Bronchial epithelial cell (primary cell): ENCODE measurements at regions not wholly inside any gene's neighbourhood (a gene's known extent, or its start where the extent isn't known, plus 50 kb on each side); places are given as distances from the start of the nearest gene placed in this dataset.

Source experiments
- DNase-seq: peaks from one replicate; pipeline ENCODE4 v3.0.0-alpha.2; 2010; ENCODE audit warnings: low read depth
- FAIRE-seq: peaks from 2 replicates; lab custom pipeline; 2011; peaks lifted over from hg19 to GRCh38; lab: Jason Lieb, UNC
- H3K27me3 ChIP-seq: 2 replicates; pipeline ENCODE4 v1.5.1; 2011; ENCODE audit warnings: low read length; ENCODE audit not compliant: control insufficient read depth, insufficient read depth
- H3K36me3 ChIP-seq: 2 replicates; pipeline ENCODE4 v1.5.1; 2011; ENCODE audit warnings: low read length; ENCODE audit not compliant: control insufficient read depth, insufficient read depth
- H3K4me3 ChIP-seq: 2 replicates; pipeline ENCODE4 v1.5.1; 2011; ENCODE audit warnings: mild to moderate bottlenecking, low read depth, low read length, control low read depth
- TF ChIP-seq, protein P1 (sequence below): IDR thresholded peaks from 2 replicates; pipeline ENCODE4 v1.5.1; 2011; ENCODE audit warnings: mild to moderate bottlenecking, moderate library complexity, low read length, control low read depth, inconsistent platforms; ENCODE audit not compliant: insufficient read depth, severe bottlenecking

DNA sequence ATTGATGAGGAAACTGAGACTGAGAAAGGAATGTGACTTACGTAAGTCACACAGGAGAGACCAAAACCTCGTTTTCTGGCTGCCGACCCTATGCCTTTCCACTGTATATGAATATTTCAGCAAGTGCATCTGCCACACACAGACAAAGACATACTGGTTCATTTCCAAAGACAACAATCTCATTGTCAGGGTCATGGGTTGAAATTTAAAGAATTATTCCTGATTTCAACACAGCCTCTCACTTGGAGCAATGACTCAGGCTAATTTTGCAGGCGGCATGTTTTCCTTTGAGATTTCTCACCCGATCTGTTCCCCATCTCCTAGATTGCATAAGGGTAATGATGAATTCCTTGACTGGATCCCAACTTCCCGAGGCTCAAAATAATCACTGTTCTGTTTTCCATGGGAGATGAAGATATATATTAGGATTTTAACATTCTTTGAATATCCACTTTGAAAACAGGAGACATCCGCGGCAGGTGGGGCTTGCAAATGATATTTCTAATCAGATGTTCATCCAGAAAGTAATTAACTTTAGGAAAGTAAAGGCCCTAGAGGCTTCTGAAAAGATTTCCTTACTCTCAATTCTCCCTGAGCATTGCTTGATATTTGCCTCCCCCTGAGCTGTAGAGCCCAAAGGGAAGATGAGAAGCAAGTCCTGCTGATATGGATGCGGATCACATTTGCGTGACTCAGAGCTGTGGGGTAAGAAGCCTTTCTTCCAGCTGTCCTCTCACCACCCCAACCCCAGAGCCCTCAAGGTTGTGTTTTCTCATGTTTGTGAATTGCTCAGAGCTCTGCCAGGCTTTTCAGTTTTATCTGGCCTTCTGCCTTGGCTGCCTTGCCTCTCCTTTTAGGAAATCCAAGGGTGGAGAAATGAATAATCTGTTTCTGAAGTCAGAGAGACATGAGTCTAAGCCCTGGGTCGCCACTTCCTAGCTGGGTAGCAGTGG is 361.1 kb upstream of the BOD1L1 start:
- no peaks in the 10 kb centered on the region for H3K27me3 ChIP-seq
- peak; percentile 88 for FAIRE-seq
- peak; percentile 27 for DNase-seq
- TF ChIP-seq, protein P1, sequence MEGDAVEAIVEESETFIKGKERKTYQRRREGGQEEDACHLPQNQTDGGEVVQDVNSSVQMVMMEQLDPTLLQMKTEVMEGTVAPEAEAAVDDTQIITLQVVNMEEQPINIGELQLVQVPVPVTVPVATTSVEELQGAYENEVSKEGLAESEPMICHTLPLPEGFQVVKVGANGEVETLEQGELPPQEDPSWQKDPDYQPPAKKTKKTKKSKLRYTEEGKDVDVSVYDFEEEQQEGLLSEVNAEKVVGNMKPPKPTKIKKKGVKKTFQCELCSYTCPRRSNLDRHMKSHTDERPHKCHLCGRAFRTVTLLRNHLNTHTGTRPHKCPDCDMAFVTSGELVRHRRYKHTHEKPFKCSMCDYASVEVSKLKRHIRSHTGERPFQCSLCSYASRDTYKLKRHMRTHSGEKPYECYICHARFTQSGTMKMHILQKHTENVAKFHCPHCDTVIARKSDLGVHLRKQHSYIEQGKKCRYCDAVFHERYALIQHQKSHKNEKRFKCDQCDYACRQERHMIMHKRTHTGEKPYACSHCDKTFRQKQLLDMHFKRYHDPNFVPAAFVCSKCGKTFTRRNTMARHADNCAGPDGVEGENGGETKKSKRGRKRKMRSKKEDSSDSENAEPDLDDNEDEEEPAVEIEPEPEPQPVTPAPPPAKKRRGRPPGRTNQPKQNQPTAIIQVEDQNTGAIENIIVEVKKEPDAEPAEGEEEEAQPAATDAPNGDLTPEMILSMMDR, result no peak
- H3K4me3 ChIP-seq, result no peak overlapping the region
- no peaks in the 10 kb centered on the region for H3K36me3 ChIP-seq

DNA sequence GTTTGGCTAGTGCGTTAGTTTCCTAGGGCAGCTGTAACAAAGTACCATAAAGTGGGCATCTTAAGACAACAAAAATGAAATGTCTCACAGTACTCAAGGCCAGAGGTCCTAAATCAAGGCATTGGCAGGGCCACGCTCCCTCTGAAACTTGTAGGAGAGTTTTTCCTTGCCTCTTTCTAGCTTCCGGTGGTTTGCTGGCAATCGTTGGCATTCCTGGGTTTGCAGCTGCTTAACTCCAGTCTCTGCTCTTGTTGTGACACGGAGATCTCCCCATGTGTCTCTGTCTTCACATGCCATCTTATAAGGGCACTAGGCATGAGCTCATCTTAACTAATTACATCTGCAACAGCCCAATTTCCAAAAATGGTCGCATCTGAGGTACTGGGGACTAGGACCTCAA is 362.0 kb upstream of the BOD1L1 start:
- no peak for DNase-seq
- no peaks in the 10 kb centered on the region for H3K27me3 ChIP-seq
- H3K36me3 ChIP-seq, result no peaks in the 10 kb centered on the region
- no peak for FAIRE-seq
- no peak overlapping the region for H3K4me3 ChIP-seq
- TF ChIP-seq, protein P1, result no peak

DNA sequence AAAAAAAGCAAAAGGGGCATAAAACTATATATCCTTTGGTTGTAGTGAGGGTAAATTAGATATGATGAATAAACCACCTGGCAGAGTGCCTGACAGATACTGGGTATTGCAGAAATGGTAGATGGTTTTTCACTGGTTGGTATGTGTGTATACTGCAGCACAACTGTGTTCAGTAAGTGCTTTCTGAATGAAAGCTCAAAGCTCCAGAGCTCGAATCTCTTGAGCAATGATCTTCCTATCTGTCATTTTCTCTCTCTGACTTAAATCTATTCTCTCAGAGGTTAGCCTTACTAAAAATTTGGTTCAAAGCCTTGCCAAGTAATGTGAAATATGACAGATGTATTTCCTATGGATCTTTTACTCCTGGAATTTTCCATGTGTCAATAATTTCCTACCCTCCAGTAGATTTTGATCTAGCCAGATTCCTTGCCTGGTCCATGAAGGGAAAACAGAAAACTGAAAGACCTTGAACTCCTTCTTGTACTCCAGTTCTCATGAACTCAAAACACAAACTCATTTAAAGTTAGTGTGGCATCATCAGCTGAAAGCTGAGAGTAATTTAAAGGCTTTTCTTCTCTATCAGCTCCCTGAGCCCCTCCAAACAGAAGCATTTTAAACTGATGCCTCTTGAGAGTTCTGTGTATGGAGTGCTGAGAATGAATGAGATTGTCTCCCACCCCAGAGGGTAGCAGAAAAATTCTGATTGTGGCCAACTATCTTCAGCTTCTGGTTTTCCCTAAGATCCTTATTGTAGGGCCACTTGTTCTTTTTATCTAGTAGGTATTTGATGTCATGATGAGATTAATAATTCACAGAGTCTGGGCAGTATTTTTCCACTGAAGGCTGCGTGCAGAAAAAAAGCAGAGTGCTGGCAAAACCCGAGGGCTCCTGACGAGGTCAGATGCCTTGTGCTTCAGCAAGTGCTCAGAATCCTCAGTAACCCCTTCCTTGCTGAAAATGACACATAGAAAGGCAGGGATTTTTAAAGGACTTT is 363.4 kb upstream of the BOD1L1 start:
- no peak for DNase-seq

DNA sequence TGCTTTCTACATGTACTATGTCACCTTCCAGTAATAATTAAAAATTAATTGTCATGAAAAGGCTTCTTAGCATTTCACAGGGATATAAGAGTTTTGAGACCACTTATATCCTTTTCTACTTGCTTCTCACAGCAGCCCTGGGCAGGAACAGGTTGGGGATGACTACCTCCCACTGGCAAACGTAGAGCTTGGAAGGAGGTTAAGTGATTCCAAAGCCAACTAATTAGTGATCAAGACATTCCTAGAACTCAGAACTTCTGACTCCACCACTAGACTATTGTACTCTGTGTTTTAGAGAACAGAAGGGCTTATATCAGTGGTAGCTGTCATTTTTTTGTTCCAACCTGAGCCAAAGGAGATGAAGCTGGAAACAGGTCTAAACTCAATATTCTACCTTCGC is 364.5 kb upstream of the BOD1L1 start:
- TF ChIP-seq, protein P1, result no peak
- Histone ChIP-seq H3K36me3 (no peaks in the 10 kb centered on the region), H3K4me3 (no peak overlapping the region), H3K27me3 (no peaks in the 10 kb centered on the region)
- DNase-seq (no peak), FAIRE-seq (no peak)

More for the DNA sequence above, 363.4 kb upstream of the BOD1L1 start:
- H3K4me3 ChIP-seq, result no peak overlapping the region
- H3K36me3 ChIP-seq, result no peaks in the 10 kb centered on the region
- H3K27me3 ChIP-seq, result no peaks in the 10 kb centered on the region
- FAIRE-seq, result no peak
- TF ChIP-seq, protein P1, result no peak

DNA sequence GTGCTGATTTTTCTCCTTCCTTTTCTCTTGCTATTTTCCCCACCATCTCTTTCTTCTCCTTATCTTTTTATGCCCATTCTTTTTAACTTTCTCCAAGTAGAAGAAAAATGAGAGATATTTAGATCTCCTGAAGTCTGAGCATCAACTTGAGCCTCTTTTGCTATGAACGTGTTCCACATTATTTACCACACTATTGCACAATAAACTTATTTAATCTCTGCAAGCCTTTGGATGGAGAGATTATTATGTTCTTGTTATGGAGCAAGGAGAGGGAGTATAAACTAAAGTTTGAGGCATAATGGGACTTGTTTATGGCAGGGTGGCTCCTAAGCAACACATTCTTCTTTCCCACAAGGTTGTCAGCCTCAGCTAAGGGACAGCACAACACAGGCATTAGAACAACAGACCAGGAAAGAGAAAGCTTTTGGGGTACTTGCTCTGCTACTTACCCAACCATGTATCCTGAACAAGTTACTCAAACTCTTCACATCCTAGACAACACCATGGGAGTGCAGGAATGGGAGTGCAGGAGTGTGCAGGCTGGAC is 365.5 kb upstream of the BOD1L1 start:
- TF ChIP-seq, protein P1, result no peak

More for the DNA sequence above, 365.5 kb upstream of the BOD1L1 start:
- H3K36me3 ChIP-seq, result no peaks in the 10 kb centered on the region
- H3K27me3 ChIP-seq, result no peaks in the 10 kb centered on the region
- no peak overlapping the region for H3K4me3 ChIP-seq
- no peak for DNase-seq
- no peak for FAIRE-seq
